Stimulated activated naive CD8-positive, alpha-beta T cell treated with anti-CD3 and anti-CD28 coated beads, Interleukin-15, amount 100 ng/mL, for 72 hours (primary cell): ENCODE measurements at regions not wholly inside any gene's neighbourhood (a gene's known extent, or its start where the extent isn't known, plus 50 kb on each side); places are given as distances from the start of the nearest gene placed in this dataset.
"Not testable (repeated sequence)": the region's sequence is repeated elsewhere in the genome, so short reads cannot be mapped to it uniquely, and the experiment has no call there.

Experiments used
- ATAC-seq: fragments of 150-1000 bp; cut with Tn5 transposase; 2 replicates; pipeline ENCODE4 v1.10.0; 2021; ENCODE audit warnings: mild to moderate bottlenecking, moderate library complexity
- DNase-seq, 2 donors: peaks; one replicate each; pipeline ENCODE4 v3.0.0; 2021 to 2022
- H3K27ac Mint-ChIP-seq, 2 donors: one replicate each; pipeline ENCODE4 v1.8.0; 2022; ENCODE audit warnings: mild to moderate bottlenecking in 2 of 2, mixed read lengths in 2 of 2, moderate library complexity in 2 of 2
- H3K27me3 Mint-ChIP-seq: one replicate; pipeline ENCODE4 v1.8.0; 2022; ENCODE audit warnings: mixed read lengths
- H3K4me1 Mint-ChIP-seq: one replicate; pipeline ENCODE4 v1.8.0; 2022; ENCODE audit warnings: mild to moderate bottlenecking, mixed read lengths
- H3K4me3 Mint-ChIP-seq, 2 donors: one replicate each; pipeline ENCODE4 v1.8.0; 2022; ENCODE audit warnings: mild to moderate bottlenecking in 2 of 2, mixed read lengths in 2 of 2, moderate library complexity in 1 of 2
- H3K9me3 Mint-ChIP-seq, 2 donors: one replicate each; pipeline ENCODE4 v1.8.0; 2022; ENCODE audit warnings: mixed read lengths in 2 of 2

DNA sequence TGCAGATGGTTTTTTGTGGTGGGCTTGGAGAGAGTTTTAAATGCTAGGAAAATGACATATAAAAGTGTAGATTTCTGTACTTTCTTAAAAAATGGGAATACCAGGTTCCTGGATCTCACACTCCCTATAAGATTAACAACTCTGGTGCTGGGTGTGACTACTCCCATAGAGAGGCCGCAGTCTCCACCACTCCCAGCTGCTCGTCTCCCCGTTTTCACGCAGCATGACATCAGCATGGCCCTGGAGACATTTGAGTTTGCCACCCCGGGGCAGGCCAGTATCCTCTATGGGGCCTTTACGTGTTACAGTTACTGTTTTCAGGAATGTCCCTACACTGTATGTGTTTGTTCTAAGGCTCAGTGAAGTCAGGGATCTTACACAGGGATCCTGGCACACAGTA, 126.7 kb upstream of the ATP2B2 start:
- no peak for ATAC-seq
- Mint-ChIP-seq H3K9me3 (peaks cover 4 to 9% of the 10 kb centered on the region in 2 donors), H3K4me1 (no peaks in the 10 kb centered on the region), H3K27ac (no peak overlapping the region), H3K4me3 (no peak overlapping the region), H3K27me3 (no peaks in the 10 kb centered on the region)
- no peak for DNase-seq

- ATAC-seq (no peak), DNase-seq (no peak)
- Mint-ChIP-seq H3K27me3 (no peaks in the 10 kb centered on the region), H3K27ac (no peak overlapping the region), H3K4me1 (no peaks in the 10 kb centered on the region), H3K4me3 (no peak overlapping the region), H3K9me3 (peaks cover 10 to 16% of the 10 kb centered on the region in 2 donors)
These were observed 127.4 kb upstream of the ATP2B2 start for GRCh38 chr3:10632741-10633140.

- Mint-ChIP-seq H3K4me1 (no peaks in the 10 kb centered on the region), H3K27me3 (peaks cover 13% of the 10 kb centered on the region), H3K9me3 (peaks cover 19 to 23% of the 10 kb centered on the region in 2 donors), H3K27ac (no peak overlapping the region), H3K4me3 (no peak overlapping the region)
- DNase-seq, result no peak
- no peak for ATAC-seq
These were observed 130.2 kb upstream of the ATP2B2 start for GRCh38 chr3:10635446-10636076.

DNA sequence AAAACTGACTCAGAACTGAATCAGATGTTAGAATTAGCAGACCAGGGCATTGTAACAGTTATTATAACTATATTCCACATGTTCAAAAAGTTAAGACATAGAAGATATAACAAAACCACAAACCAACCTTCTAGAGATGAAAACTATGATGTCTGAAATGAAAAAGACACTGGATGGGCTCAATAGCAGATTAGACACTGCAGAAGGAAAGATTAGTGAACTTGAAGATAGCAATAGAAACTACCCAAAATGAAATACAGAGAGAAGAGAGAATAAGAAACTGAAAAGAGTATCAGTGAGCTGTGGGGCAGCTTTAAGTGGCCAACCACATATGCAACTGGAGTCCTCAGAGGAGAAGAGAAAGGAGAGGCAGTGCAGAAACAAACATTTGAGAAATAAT, 132.0 kb upstream of the ATP2B2 start:
- no peak overlapping the region for H3K27ac Mint-ChIP-seq
- ATAC-seq (no peak), DNase-seq (no peak)

GRCh38 chr3:10638466-10638865, 133.1 kb upstream of the ATP2B2 start:
- Mint-ChIP-seq H3K4me3 (no peak overlapping the region), H3K27ac (no peak overlapping the region), H3K27me3 (peaks cover 42% of the 10 kb centered on the region), H3K9me3 (peaks cover 19 to 23% of the 10 kb centered on the region in 2 donors), H3K4me1 (no peaks in the 10 kb centered on the region)
- no peak for ATAC-seq
- no peak for DNase-seq

More for the DNA sequence above, 132.0 kb upstream of the ATP2B2 start:
- Mint-ChIP-seq H3K4me1 (no peaks in the 10 kb centered on the region), H3K27me3 (peaks cover 30% of the 10 kb centered on the region), H3K4me3 (no peak overlapping the region), H3K9me3 (peaks cover 19 to 23% of the 10 kb centered on the region in 2 donors)

- Mint-ChIP-seq H3K4me3 (no peak overlapping the region), H3K27ac (no peak overlapping the region), H3K9me3 (peaks cover 15 to 16% of the 10 kb centered on the region in 2 donors), H3K4me1 (no peaks in the 10 kb centered on the region), H3K27me3 (peaks cover 44% of the 10 kb centered on the region)
- DNase-seq (no peak), ATAC-seq (no peak)
These were observed 136.4 kb upstream of the ATP2B2 start for GRCh38 chr3:10641760-10642159.

- Mint-ChIP-seq H3K27ac (no peak overlapping the region), H3K9me3 (no peaks in the 10 kb centered on the region), H3K27me3 (peaks cover 44% of the 10 kb centered on the region), H3K4me1 (no peaks in the 10 kb centered on the region), H3K4me3 (no peak overlapping the region)
- no peak for ATAC-seq
- no peak for DNase-seq
These were observed 138.8 kb upstream of the ATP2B2 start for GRCh38 chr3:10644189-10644588.

DNA sequence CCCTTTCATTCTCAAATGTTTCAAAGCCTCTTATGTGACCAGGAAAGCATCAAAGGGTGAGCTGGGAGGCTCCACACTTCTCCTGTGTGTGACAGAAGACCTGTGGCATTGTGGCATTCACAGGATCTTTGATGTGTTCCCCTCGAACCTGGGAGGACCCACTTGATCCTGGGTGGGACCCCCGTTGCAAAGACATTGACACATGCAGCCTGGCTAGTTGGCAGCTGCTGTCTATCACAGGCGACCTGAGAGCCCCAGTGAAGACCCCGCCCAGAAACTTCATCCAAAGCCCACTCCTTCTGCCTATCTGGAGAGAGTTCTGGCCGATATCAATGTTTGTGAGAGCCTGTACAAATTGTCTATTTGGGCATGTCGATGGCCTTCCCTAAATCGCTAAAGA, 140.4 kb upstream of the ATP2B2 start:
- Mint-ChIP-seq H3K4me3 (no peak overlapping the region), H3K27ac (no peak overlapping the region), H3K9me3 (no peaks in the 10 kb centered on the region), H3K27me3 (peaks cover 28% of the 10 kb centered on the region), H3K4me1 (no peaks in the 10 kb centered on the region)
- DNase-seq (no peak), ATAC-seq (no peak)

GRCh38 chr3:10646531-10647335, 141.3 kb upstream of the ATP2B2 start:
- no peaks in the 10 kb centered on the region for H3K4me1 Mint-ChIP-seq
- peaks cover 0 to 4% of the 10 kb centered on the region in 2 donors for H3K9me3 Mint-ChIP-seq
- H3K27ac Mint-ChIP-seq, result no peak overlapping the region
- H3K4me3 Mint-ChIP-seq, result no peak overlapping the region
- DNase-seq (no peak), ATAC-seq (no peak)
- peaks cover 20% of the 10 kb centered on the region for H3K27me3 Mint-ChIP-seq

DNA sequence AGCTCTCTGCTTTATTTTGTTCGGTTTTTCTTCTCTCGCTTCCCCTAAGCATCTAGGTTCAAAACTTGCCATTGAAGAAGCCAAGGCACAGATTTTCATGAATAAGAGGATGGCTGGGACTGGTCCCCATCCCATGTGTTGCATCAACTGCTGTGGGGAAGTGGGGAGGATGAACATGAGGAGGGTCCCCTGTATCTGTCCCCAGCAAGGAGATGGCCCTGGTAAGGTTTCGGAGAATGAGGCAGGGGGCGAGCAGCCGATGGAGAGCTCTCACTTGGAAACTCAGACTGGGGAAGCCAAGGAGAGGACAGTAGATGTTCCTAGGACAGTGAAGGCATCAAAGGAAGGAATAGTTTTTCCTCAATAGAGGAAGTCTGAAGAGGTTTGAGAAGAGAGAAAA, 142.0 kb upstream of the ATP2B2 start:
- Mint-ChIP-seq H3K27ac (no peak overlapping the region), H3K4me3 (no peak overlapping the region), H3K27me3 (peaks cover 13% of the 10 kb centered on the region), H3K4me1 (no peaks in the 10 kb centered on the region), H3K9me3 (peaks cover 0 to 4% of the 10 kb centered on the region in 2 donors)
- no peak for ATAC-seq
- no peak for DNase-seq

DNA sequence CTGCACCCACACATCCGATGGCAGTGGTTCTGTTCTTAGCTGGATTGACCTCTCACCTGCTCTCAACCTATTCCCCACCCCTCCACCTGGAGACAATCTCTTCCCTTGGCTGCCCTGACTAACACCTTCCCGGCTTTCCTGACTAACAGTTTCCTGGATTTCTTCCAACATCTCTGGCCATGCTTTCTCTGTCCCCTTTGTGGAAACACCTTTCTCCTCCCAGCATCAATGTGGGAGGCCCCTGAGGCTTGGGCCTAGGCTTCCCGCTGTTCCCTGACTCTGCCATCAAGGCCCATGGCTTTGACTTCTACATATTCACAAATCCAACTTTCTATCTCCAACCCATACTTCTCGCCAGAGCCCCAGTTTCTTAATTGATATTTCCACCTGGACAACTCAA, 142.8 kb upstream of the ATP2B2 start:
- H3K4me3 Mint-ChIP-seq, result no peak overlapping the region
- H3K27me3 Mint-ChIP-seq, result peaks cover 5% of the 10 kb centered on the region
- ATAC-seq (no peak), DNase-seq (no peak)
- no peaks in the 10 kb centered on the region for H3K4me1 Mint-ChIP-seq
- H3K9me3 Mint-ChIP-seq, result peaks cover 0 to 4% of the 10 kb centered on the region in 2 donors
- no peak overlapping the region for H3K27ac Mint-ChIP-seq

DNA sequence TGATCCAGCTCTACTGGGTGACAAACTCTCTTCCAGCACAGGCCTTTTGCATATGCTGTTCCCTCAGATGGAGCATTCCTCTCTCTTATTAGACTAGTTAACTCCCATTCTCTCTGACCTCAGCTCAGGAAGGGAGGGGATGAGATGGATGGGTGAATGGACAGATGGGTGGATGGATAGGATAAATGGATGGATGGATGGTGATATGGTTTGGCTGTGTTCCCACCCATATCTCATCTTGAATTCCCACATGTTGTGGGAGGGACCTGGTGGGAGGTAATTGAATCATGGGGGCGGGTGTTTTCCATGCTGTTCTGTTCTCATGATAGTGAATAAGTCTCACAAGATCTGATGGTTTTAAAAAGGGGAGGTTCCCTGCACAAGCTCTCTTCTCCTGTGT, 144.1 kb upstream of the ATP2B2 start:
- H3K4me3 Mint-ChIP-seq, H3K9me3 Mint-ChIP-seq, ATAC-seq, H3K27ac Mint-ChIP-seq, H3K27me3 Mint-ChIP-seq, H3K4me1 Mint-ChIP-seq, DNase-seq: not testable (repeated sequence)

- Mint-ChIP-seq H3K4me1 (no peaks in the 10 kb centered on the region), H3K9me3 (peaks cover 0 to 4% of the 10 kb centered on the region in 2 donors), H3K4me3 (no peak overlapping the region), H3K27me3 (peaks cover 13% of the 10 kb centered on the region), H3K27ac (no peak overlapping the region)
- DNase-seq (no peak), ATAC-seq (no peak)
These were observed 146.1 kb upstream of the ATP2B2 start for GRCh38 chr3:10651506-10651905.

DNA sequence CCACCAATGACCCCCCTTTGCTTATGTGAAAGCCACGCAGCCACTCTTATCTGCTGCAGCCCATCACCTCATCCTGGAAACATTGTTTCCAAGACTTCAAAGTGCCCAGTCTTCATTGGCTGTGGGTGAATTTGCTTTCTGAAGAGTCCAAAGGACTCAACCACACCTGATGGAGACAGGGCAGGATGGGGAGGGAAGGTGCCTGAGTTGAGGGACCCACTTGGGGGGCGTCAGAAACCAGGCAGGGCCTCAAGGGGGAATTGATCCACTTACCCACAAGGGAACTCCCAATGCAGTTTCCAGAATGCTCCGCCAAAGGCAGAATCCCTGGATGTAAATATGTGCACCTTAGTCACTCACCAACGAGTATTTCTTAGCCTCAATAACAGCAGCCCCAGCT, 147.9 kb upstream of the ATP2B2 start:
- H3K27me3 Mint-ChIP-seq, result peaks cover 25% of the 10 kb centered on the region
- H3K4me3 Mint-ChIP-seq, result no peak overlapping the region
- H3K27ac Mint-ChIP-seq, result no peak overlapping the region
- peaks cover 3 to 6% of the 10 kb centered on the region in 2 donors for H3K9me3 Mint-ChIP-seq
- H3K4me1 Mint-ChIP-seq, result no peaks in the 10 kb centered on the region
- DNase-seq (no peak), ATAC-seq (no peak)

DNA sequence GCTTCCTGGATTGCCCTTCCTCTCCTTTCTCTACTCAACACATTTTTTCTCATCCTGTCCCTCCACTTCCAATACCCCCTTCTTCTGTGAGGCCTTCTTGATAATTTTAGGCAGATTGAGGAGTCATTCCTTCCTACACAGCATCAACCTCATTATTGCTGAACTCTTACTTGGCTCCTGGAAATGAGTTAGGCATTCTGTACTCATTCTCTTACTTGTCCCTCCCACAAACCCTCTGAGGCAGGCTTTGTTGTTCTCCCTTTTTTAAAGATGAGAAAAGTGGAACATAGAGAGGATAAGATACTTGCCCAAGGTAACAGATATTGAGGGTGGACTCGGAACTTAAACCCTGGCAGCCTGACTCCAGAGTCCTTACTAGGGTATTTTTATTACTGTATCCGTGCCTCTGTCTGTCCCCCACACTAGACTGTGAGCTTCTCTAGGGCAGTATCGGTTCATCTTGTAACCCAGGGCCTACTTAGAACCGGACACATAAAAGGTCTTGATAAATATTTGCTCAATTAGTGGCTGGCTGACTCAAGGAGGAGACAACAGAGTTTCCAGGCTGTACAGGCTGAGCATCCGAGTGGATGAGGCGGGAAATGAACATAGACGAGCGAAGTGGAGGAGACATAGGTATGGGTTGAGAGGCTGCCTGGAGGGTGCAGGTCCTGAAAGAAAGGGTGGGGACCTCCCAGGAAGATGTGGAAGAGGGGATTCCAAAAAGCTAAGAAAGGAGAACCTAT, 148.7 kb upstream of the ATP2B2 start:
- Mint-ChIP-seq H3K27ac (no peak overlapping the region), H3K4me3 (no peak overlapping the region), H3K4me1 (no peaks in the 10 kb centered on the region), H3K9me3 (peaks cover 7 to 8% of the 10 kb centered on the region in 2 donors), H3K27me3 (peaks cover 29% of the 10 kb centered on the region)
- ATAC-seq, result no peak
- DNase-seq, result no peak

- Mint-ChIP-seq H3K27me3 (peaks cover 35% of the 10 kb centered on the region), H3K27ac (peak overlapping the region in 1 of 2 donors; percentile 14), H3K4me1 (no peaks in the 10 kb centered on the region), H3K4me3 (no peak overlapping the region), H3K9me3 (peaks cover 7 to 8% of the 10 kb centered on the region in 2 donors)
- ATAC-seq (no peak), DNase-seq (no peak)
These were observed 149.7 kb upstream of the ATP2B2 start for GRCh38 chr3:10655105-10655504.
